Adrenal gland (tissue), 5 donors: ENCODE measurements at regions not wholly inside any gene's neighbourhood (a gene's known extent, or its start where the extent isn't known, plus 50 kb on each side); places are given as distances from the start of the nearest gene placed in this dataset.

Experiments
- POLR2A ChIP-seq, 2 donors: fragments of 450-650 bp; IDR thresholded peaks; one replicate each; pipeline ENCODE4 v1.6.1; 2017; ENCODE audit warnings: antibody characterized with exemption in 2 of 2, mild to moderate bottlenecking in 2 of 2, moderate library complexity in 1 of 2
- TF ChIP-seq, protein P1 (sequence below), 6 experiments: fragments of 450-650 bp in 4 of 6; fragments of 200-600 bp in 2 of 6; sonication (generic) in 1 of 6; IDR thresholded peaks; 1 replicate in 5 of 6; 2 replicates in 1 of 6; pipeline versions ENCODE4 v1.5.1 to v1.8.0; 2016 to 2021; ENCODE audit warnings: antibody characterized with exemption in 6 of 6, mild to moderate bottlenecking in 2 of 6, moderate library complexity in 1 of 6
- donor health status: DM: no; HTN: no; CAD: no.

- TF ChIP-seq, protein P1, sequence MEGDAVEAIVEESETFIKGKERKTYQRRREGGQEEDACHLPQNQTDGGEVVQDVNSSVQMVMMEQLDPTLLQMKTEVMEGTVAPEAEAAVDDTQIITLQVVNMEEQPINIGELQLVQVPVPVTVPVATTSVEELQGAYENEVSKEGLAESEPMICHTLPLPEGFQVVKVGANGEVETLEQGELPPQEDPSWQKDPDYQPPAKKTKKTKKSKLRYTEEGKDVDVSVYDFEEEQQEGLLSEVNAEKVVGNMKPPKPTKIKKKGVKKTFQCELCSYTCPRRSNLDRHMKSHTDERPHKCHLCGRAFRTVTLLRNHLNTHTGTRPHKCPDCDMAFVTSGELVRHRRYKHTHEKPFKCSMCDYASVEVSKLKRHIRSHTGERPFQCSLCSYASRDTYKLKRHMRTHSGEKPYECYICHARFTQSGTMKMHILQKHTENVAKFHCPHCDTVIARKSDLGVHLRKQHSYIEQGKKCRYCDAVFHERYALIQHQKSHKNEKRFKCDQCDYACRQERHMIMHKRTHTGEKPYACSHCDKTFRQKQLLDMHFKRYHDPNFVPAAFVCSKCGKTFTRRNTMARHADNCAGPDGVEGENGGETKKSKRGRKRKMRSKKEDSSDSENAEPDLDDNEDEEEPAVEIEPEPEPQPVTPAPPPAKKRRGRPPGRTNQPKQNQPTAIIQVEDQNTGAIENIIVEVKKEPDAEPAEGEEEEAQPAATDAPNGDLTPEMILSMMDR (IDR thresholded peaks at IDR 0.05), result no peak
- TF ChIP-seq POLR2A (IDR thresholded peaks at IDR 0.05), result no peak
Observed at GRCh38 chr14:54339771-54340170, 57.0 kb upstream of the CDKN3 start.
